ENCODE measurements at regions not wholly inside any gene's neighbourhood (a gene's known extent, or its start where the extent isn't known, plus 50 kb on each side); places are given as distances from the start of the nearest gene placed in this dataset.

DNA sequence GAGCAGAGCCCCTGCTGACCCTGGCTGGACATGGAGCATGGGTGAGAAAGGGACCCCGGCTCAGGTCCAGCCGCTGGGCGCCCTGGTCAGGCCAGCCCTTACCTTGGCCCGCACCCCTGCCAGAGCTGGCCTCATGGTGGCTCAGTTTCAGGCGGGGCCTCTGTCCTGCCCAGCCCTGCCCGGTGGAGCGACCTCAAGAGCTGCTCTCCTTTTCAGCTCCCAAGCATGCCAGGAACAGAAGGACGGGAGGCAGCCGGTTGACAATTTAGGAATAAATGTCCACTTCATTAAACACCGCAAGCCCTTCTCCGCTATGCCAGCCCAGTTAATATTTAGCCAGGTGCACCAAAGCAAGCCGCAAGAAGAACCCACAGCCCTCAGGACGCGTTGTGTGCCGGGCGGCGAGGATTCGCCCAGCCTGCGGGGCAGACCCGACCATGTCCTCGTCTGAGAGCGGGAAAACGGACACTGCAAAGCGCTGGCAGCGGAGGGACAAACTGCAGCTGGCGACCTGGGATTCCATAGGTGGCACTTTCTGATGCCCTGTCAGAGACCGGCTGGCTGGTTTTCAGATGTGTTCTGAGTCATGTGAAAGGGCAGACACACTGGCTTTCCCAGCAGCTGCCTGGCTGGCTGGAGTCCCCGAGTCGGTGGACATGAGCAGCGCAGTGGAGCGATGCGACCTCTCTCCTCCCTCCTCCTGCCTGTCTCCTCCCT, 221.9 kb downstream of the TTLL2 start (continued):
- TF ChIP-seq, protein P1, sequence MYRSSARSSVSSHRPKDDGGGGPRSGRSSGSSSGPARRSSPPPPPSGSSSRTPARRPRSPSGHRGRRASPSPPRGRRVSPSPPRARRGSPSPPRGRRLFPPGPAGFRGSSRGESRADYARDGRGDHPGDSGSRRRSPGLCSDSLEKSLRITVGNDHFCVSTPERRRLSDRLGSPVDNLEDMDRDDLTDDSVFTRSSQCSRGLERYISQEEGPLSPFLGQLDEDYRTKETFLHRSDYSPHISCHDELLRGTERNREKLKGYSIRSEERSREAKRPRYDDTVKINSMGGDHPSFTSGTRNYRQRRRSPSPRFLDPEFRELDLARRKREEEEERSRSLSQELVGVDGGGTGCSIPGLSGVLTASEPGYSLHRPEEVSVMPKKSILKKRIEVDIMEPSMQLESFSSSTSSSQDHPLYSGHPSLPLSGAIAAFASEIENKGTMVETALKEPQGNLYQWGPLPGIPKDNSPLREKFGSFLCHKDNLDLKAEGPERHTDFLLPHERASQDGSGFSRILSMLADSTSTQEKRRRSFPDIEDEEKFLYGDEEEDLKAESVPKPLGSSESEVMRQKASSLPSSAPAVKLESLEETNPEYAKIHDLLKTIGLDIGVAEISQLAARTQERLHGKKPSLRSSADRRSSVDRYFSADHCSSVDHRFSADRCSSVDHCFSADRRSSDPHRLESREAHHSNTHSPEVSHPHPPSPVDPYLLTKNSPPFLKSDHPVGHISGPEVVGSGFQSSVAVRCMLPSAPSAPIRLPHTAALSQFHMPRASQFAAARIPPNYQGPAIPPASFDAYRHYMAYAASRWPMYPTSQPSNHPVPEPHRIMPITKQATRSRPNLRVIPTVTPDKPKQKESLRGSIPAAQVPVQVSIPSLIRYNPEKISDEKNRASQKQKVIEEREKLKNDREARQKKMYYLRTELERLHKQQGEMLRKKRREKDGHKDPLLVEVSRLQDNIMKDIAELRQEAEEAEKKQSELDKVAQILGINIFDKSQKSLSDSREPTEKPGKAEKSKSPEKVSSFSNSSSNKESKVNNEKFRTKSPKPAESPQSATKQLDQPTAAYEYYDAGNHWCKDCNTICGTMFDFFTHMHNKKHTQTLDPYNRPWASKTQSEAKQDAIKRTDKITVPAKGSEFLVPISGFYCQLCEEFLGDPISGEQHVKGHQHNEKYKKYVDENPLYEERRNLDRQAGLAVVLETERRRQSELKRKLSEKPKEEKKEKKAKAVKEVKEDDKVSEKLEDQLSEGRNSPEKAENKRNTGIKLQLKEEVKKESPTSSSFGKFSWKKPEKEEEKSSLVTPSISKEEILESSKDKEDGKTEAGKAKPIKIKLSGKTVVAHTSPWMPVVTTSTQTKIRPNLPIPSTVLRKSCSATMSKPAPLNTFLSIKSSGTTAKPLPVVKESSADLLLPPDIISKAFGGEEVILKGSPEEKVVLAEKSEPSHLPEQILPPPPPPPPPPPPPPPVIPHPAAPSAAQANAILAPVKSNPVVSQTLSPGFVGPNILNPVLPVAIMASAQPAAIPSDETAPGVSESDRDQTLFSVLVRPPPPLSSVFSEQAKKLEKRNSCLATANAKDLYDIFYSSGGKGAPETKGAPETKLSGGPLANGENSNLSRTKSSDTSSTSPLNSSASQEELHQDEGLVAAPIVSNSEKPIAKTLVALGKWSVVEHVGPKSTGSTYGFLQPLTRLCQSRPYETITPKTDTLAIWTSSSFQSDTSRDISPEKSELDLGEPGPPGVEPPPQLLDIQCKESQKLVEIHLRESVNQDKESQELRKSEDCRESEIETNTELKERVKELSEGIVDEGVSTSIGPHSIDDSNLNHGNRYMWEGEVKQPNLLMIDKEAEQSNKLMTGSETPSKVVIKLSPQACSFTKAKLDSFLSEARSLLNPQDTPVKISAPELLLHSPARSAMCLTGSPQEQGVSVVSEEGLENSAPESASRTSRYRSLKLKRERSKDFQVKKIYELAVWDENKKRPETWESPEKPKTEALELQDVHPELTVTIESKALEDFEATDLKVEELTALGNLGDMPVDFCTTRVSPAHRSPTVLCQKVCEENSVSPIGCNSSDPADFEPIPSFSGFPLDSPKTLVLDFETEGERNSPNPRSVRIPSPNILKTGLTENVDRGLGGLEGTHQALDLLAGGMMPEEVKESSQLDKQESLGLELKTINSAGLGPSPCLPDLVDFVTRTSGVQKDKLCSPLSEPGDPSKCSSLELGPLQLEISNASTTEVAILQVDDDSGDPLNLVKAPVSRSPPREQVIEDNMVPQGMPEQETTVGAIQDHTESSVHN (IDR thresholded peaks at IDR 0.05; ENCODE audit: borderline replicate concordance in 1 of 2, low read depth in 1 of 2) = no peak
- TF ChIP-seq KLF16 (IDR thresholded peaks at IDR 0.05) (no peak), BCL6 (CRISPR knock-in tag; IDR thresholded peaks at IDR 0.05) (no peak), ZNF57 (CRISPR knock-in tag; IDR thresholded peaks at IDR 0.05) (no peak), MCM2 (IDR thresholded peaks at IDR 0.05; ENCODE audit: low read depth) (no peak)
